ENCODE measurements at regions not wholly inside any gene's neighbourhood (a gene's known extent, or its start where the extent isn't known, plus 50 kb on each side); places are given as distances from the start of the nearest gene placed in this dataset.

GRCh38 chr2:200740907-200741306 lies 70.8 kb upstream of the BZW1 start:
- H3K9me3 ChIP-seq = no peaks in the 10 kb centered on the region
- peaks cover 14 to 27% of the 10 kb centered on the region in 2 donors for H3K4me1 ChIP-seq
- WGBS, 2 donors = 92 to 93% methylated on average over 5 to 6 of the region's 6 CpGs
- TF ChIP-seq POLR2A (IDR thresholded peaks at IDR 0.05) = no peak
- no peak for TF ChIP-seq CTCF (IDR thresholded peaks at IDR 0.05)
- no peaks in the 10 kb centered on the region for H3K27me3 ChIP-seq
- H3K4me3 ChIP-seq (replicated peaks in 1 of 3) = no peak overlapping the region
- H3K27ac ChIP-seq = peak overlapping the region in 2 of 3 donors; percentile 68 to 75
- H3K36me3 ChIP-seq = no peaks in the 10 kb centered on the region
- intact Hi-C loops (cut with DNase I) = no loop called here
- no peak for DNase-seq

- WGBS, 2 donors = 32 to 42% methylated on average over 5 to 6 of the region's 8 CpGs
- no peaks in the 10 kb centered on the region for H3K27me3 ChIP-seq
- peak overlapping the region; percentile 64 to 75 (median 68) for H3K27ac ChIP-seq
- DNase-seq = peak; percentile 49 to 54
- H3K4me1 ChIP-seq = peaks cover 14 to 27% of the 10 kb centered on the region in 2 donors
- H3K36me3 ChIP-seq = no peaks in the 10 kb centered on the region
- intact Hi-C loops (cut with DNase I) = no loop called here
- H3K9me3 ChIP-seq = no peaks in the 10 kb centered on the region
- no peak overlapping the region for H3K4me3 ChIP-seq (replicated peaks in 1 of 3)
- TF ChIP-seq CTCF (IDR thresholded peaks at IDR 0.05) (no peak), POLR2A (IDR thresholded peaks at IDR 0.05) (no peak)
Measured at GRCh38 chr2:200741468-200742202, 70.1 kb upstream of the BZW1 start.

- H3K4me3 ChIP-seq (replicated peaks in 1 of 3) = no peak overlapping the region
- H3K4me1 ChIP-seq = peaks cover 14 to 27% of the 10 kb centered on the region in 2 donors
- peak; percentile 45 to 60 for DNase-seq
Measured at GRCh38 chr2:200742426-200742825, 69.3 kb upstream of the BZW1 start.

GRCh38 chr2:200743042-200743676 lies 68.6 kb upstream of the BZW1 start:
- intact Hi-C loops (cut with DNase I) = no loop called here
- Histone ChIP-seq H3K27me3 (no peaks in the 10 kb centered on the region), H3K4me3 (replicated peaks in 1 of 3) (no peak overlapping the region), H3K27ac (peak overlapping the region in 1 of 3 donors; percentile 68), H3K36me3 (no peaks in the 10 kb centered on the region), H3K4me1 (peaks cover 14 to 27% of the 10 kb centered on the region in 2 donors), H3K9me3 (no peaks in the 10 kb centered on the region)
- TF ChIP-seq CTCF (IDR thresholded peaks at IDR 0.05) = no peak
- no peak for TF ChIP-seq POLR2A (IDR thresholded peaks at IDR 0.05)
- no peak for DNase-seq
- 81 to 85% methylated on average over 10 of the region's 10 CpGs for WGBS, 2 donors

More at GRCh38 chr2:200742426-200742825, 69.3 kb upstream of the BZW1 start:
- TF ChIP-seq CTCF (IDR thresholded peaks at IDR 0.05) (no peak), POLR2A (IDR thresholded peaks at IDR 0.05) (no peak)
- Histone ChIP-seq H3K27me3 (no peaks in the 10 kb centered on the region), H3K36me3 (no peaks in the 10 kb centered on the region), H3K27ac (peak overlapping the region in 2 of 3 donors; percentile 68 to 75), H3K9me3 (no peaks in the 10 kb centered on the region)
- intact Hi-C loops (cut with DNase I) = no loop called here
- WGBS, 2 donors = 43 to 61% methylated on average over 4 to 5 of the region's 5 CpGs

- intact Hi-C loops (cut with DNase I) = no loop called here
- H3K9me3 ChIP-seq = no peaks in the 10 kb centered on the region
- H3K27me3 ChIP-seq = no peaks in the 10 kb centered on the region
- TF ChIP-seq POLR2A (IDR thresholded peaks at IDR 0.05) (no peak), CTCF (IDR thresholded peaks at IDR 0.05) (no peak)
- H3K27ac ChIP-seq = no peak overlapping the region
- DNase-seq = no peak
- peaks cover 14 to 27% of the 10 kb centered on the region in 2 donors for H3K4me1 ChIP-seq
- whole genome bisulfite sequencing, 2 donors = 77 to 96% methylated on average over 6 of the region's 6 CpGs
- no peak overlapping the region for H3K4me3 ChIP-seq (replicated peaks in 1 of 3)
- no peaks in the 10 kb centered on the region for H3K36me3 ChIP-seq
Measured at GRCh38 chr2:200744201-200744602, 67.5 kb upstream of the BZW1 start.
